GM10248 (cell line): ENCODE measurements at regions not wholly inside any gene's neighbourhood (a gene's known extent, or its start where the extent isn't known, plus 50 kb on each side); places are given as distances from the start of the nearest gene placed in this dataset.

ENCODE experiments used
- CTCF ChIA-PET: fragments of 300-600 bp; sonication (Branson Sonifier 250); formaldehyde crosslinking; extraction: SDS; loops from one replicate; lab custom pipeline; 2021; ENCODE audit warnings: antibody characterized with exemption; lab: Yijun Ruan, JAX
- POLR2A ChIA-PET: fragments of 350-650 bp; sonication (Branson Sonifier 250); formaldehyde crosslinking; extraction: SDS; loops from one replicate; lab custom pipeline; 2020; ENCODE audit warnings: antibody characterized with exemption; lab: Yijun Ruan, JAX
- DNase-seq: peaks from one replicate; pipeline ENCODE4 v3.0.0; 2012; ENCODE audit errors: extremely low spot score
- CTCF ChIP-seq: IDR thresholded peaks from 2 replicates; pipeline ENCODE4 v1.5.1; 2012; ENCODE audit warnings: mild to moderate bottlenecking, low read depth; ENCODE audit errors: extremely low read depth, missing control alignments, control extremely low read depth

DNA sequence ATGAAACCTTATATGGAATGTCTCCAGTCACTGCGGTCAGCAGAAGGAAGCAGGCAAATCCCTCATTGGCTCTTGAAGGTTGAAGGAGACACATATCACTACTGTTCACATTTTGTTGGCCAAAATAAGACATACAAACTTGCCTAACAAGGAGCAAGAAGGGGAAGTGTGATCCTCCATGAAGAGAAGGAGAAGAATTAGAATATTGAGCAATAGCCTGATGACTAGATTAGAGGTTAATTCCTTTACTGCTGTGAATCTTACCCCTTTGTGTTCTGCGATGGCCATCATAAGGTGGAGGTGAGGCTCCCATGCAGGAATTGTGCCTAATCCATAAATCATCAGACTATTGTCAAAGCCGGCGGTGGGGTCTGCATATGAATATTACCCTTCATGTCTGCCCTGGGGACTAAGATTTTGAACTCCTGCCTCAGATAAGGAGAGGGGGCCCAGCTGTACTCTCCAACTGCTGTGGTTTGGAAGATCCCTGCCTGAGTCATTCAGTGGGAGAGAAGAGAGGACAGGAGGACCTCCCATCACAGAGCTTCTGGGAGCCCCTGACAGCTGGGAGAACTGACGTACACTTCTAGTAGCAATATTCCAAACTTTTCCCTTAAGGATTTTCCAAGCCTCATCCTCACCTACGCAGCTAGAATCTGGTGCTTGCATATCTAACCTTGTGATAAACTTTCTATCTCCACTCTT is 398.5 kb downstream of the REEP3 start:
- ChIA-PET CTCF (no interaction called here), POLR2A (no interaction called here)
- TF ChIP-seq CTCF, result no peak
- no peak for DNase-seq

GRCh38 chr10:63920926-63921325 is 399.7 kb downstream of the REEP3 start:
- no peak for DNase-seq
- no peak for TF ChIP-seq CTCF
- POLR2A ChIA-PET, result no interaction called here
- CTCF ChIA-PET, result interaction anchor here (0.7 to 0.9 kb wide), 3 partner anchors 9 to 20 kb away, joined by 3 read pairs; no protein-coding TSS in a partner anchor

DNA sequence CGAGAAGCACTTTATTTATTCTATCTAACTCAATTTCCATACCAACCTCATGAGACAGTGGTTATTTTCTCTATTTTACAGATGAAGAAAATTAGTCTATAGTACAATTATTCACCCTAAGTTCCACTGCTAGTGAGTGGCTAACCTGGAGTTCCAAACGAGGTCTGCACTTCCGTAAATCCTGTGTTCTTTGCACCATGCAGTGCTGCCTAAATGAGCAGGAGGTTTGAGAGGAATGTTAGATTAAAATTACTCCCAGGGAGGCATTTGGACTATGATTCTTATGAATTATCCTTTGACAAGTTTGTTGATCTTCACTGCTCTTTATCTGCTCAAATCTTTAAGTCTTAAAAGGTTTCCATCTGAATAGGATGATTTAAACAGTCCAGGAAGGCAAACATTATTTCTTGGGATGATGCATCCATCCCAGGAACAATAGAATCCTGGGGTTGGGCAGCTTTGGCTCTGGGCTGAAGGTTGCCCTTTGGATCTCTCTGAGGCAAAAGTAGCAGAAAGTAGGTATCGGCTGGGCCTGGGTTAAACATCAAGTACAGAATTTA is 400.8 kb downstream of the REEP3 start:
- TF ChIP-seq CTCF, result no peak
- ChIA-PET POLR2A (no interaction called here), CTCF (interaction anchor here (0.9 to 1.7 kb wide), 3 partner anchors 10 to 55 kb away, joined by 3 read pairs; no protein-coding TSS in a partner anchor)
- no peak for DNase-seq

- ChIA-PET CTCF (interaction anchor here (1.1 to 1.7 kb wide), 2 partner anchors 19 to 56 kb away, joined by 3 read pairs; no protein-coding TSS in a partner anchor), POLR2A (no interaction called here)
- no peak for TF ChIP-seq CTCF
- DNase-seq, result no peak
Observed at GRCh38 chr10:63922468-63923284, 401.5 kb downstream of the REEP3 start.

- ChIA-PET POLR2A (no interaction called here), CTCF (no interaction called here)
- no peak for DNase-seq
- no peak for TF ChIP-seq CTCF
Observed at GRCh38 chr10:63929831-63930467, 408.7 kb downstream of the REEP3 start.

GRCh38 chr10:63930584-63930983 is 409.4 kb downstream of the REEP3 start:
- CTCF ChIA-PET, result interaction anchor here (1.3 kb wide), 1 partner anchor 18 kb away, joined by 3 read pairs; no protein-coding TSS in a partner anchor
- no peak for TF ChIP-seq CTCF
- POLR2A ChIA-PET, result no interaction called here
- no peak for DNase-seq
